ENCODE measurements at regions not wholly inside any gene's neighbourhood (a gene's known extent, or its start where the extent isn't known, plus 50 kb on each side); places are given as distances from the start of the nearest gene placed in this dataset.

- WGBS, 2 experiments (ENCODE audit: extremely low coverage in 2 of 2, insufficient read length in 1 of 2): 60% methylated on average over 1 of the region's 5 CpGs; no CpG with 5 or more reads in 1 of the 2 experiments
- BruUV-seq (replicated peaks): no TSS peak
- CTCF ChIA-PET: no interaction called here
Measured at GRCh38 chr9:129393064-129393463, 215.0 kb upstream of the IER5L start.

More at GRCh38 chr9:129393064-129393463, 215.0 kb upstream of the IER5L start:
- no peaks in the 10 kb centered on the region for H3K4me1 ChIP-seq (ENCODE audit: control insufficient read depth, insufficient read depth, low read length)
- no peak overlapping the region for H4K8ac ChIP-seq (ENCODE audit: low read depth in 2 of 2, low read length in 2 of 2)
- no peak overlapping the region for H3K56ac ChIP-seq (ENCODE audit: extremely low read depth, insufficient read depth, low read length)
- H2AK9ac ChIP-seq (replicated peaks; ENCODE audit: low read depth, low read length, poor library complexity): no peak overlapping the region
- no peaks in the 10 kb centered on the region for H4K20me1 ChIP-seq (ENCODE audit: insufficient read depth, low read length)
- ATAC-seq (ENCODE audit: low read depth) (no peak), DNase-seq (no peak)
- TF ChIP-seq, protein P1, sequence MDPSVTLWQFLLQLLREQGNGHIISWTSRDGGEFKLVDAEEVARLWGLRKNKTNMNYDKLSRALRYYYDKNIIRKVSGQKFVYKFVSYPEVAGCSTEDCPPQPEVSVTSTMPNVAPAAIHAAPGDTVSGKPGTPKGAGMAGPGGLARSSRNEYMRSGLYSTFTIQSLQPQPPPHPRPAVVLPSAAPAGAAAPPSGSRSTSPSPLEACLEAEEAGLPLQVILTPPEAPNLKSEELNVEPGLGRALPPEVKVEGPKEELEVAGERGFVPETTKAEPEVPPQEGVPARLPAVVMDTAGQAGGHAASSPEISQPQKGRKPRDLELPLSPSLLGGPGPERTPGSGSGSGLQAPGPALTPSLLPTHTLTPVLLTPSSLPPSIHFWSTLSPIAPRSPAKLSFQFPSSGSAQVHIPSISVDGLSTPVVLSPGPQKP (IDR thresholded peaks at IDR 0.05; ENCODE audit: borderline replicate concordance, low read depth, low read length): no peak
- TF ChIP-seq USF2 (IDR thresholded peaks at IDR 0.05; ENCODE audit: low read depth, low read length): no peak
- TF ChIP-seq RAD21 (IDR thresholded peaks at IDR 0.05; ENCODE audit: low read length): no peak
- TF ChIP-seq MAFK (IDR thresholded peaks at IDR 0.05; ENCODE audit: low read depth, low read length): no peak
- TF ChIP-seq, protein P2, sequence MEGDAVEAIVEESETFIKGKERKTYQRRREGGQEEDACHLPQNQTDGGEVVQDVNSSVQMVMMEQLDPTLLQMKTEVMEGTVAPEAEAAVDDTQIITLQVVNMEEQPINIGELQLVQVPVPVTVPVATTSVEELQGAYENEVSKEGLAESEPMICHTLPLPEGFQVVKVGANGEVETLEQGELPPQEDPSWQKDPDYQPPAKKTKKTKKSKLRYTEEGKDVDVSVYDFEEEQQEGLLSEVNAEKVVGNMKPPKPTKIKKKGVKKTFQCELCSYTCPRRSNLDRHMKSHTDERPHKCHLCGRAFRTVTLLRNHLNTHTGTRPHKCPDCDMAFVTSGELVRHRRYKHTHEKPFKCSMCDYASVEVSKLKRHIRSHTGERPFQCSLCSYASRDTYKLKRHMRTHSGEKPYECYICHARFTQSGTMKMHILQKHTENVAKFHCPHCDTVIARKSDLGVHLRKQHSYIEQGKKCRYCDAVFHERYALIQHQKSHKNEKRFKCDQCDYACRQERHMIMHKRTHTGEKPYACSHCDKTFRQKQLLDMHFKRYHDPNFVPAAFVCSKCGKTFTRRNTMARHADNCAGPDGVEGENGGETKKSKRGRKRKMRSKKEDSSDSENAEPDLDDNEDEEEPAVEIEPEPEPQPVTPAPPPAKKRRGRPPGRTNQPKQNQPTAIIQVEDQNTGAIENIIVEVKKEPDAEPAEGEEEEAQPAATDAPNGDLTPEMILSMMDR (conservative IDR thresholded peaks at IDR 0.05; ENCODE audit: low read depth, low read length): no peak
- no peak for TF ChIP-seq SMC3 (IDR thresholded peaks at IDR 0.05; ENCODE audit: low read depth, low read length)
- TF ChIP-seq RFX5 (IDR thresholded peaks at IDR 0.05; ENCODE audit: low read depth, low read length): no peak
- TF ChIP-seq CHD1 (IDR thresholded peaks at IDR 0.05; ENCODE audit: low read depth, low read length): no peak
- TF ChIP-seq MXI1 (IDR thresholded peaks at IDR 0.05; ENCODE audit: borderline replicate concordance, low read depth, low read length): no peak
- TF ChIP-seq CEBPB (IDR thresholded peaks at IDR 0.05; ENCODE audit: low read depth, low read length): no peak
- no peak for TF ChIP-seq MAZ (IDR thresholded peaks at IDR 0.05; ENCODE audit: borderline replicate concordance, low read depth, low read length)
- no peak for TF ChIP-seq NFE2L2 (IDR thresholded peaks at IDR 0.05; ENCODE audit: low read depth, low read length)
- no peak for TF ChIP-seq RCOR1 (IDR thresholded peaks at IDR 0.05; ENCODE audit: insufficient replicate concordance, low read length)
- no peak for TF ChIP-seq POLR2A (IDR thresholded peaks at IDR 0.05; ENCODE audit: low read depth, low read length)
- TF ChIP-seq FOS (IDR thresholded peaks at IDR 0.05; ENCODE audit: low read depth, low read length): no peak
- no peak for TF ChIP-seq BHLHE40 (IDR thresholded peaks at IDR 0.05; ENCODE audit: low read depth, low read length)
- H3K18ac ChIP-seq (ENCODE audit: low read depth, low read length): no peak overlapping the region
- H4K91ac ChIP-seq (ENCODE audit: insufficient read depth, low read depth, low read length): no peak overlapping the region
- H3K4me3 ChIP-seq (ENCODE audit: insufficient read depth, low read depth, low read length): no peak overlapping the region
- intact Hi-C loops (cut with micrococcal nuclease): no loop called here
- H3K9me3 ChIP-seq (ENCODE audit: control insufficient read depth, insufficient read depth, low read length): no peaks in the 10 kb centered on the region
- POLR2A ChIA-PET (ENCODE audit: unreplicated experiment): interaction anchor here (0.6 kb wide), 1 partner anchor 214 kb away, joined by 3 read pairs; no protein-coding TSS in a partner anchor
- H3K27me3 ChIP-seq (ENCODE audit: control insufficient read depth, insufficient read depth, low read length): peaks cover 8% of the 10 kb centered on the region
- no peaks in the 10 kb centered on the region for H3K36me3 ChIP-seq (ENCODE audit: control insufficient read depth, insufficient read depth, low read length)
- H4K5ac ChIP-seq (ENCODE audit: low read depth, low read length): no peak overlapping the region
- H3K4me2 ChIP-seq (ENCODE audit: low read depth, low read length): no peak overlapping the region
- no peak overlapping the region for H2BK20ac ChIP-seq (ENCODE audit: low read depth, low read length)
- H3K23ac ChIP-seq (ENCODE audit: low read depth, low read length): no peak overlapping the region
- H2BK120ac ChIP-seq (ENCODE audit: low read depth, low read length): no peak overlapping the region
- H3K4ac ChIP-seq (ENCODE audit: low read depth, low read length): no peak overlapping the region
- H2BK15ac ChIP-seq (ENCODE audit: low read depth, low read length): no peak overlapping the region
- no peak overlapping the region for H3K27ac ChIP-seq (ENCODE audit: insufficient read depth, low read length)
- H3K9me1 ChIP-seq (ENCODE audit: insufficient read depth, low read length): no peaks in the 10 kb centered on the region
- H3K14ac ChIP-seq (replicated peaks; ENCODE audit: low read depth, low read length): no peak overlapping the region
- H2AK5ac ChIP-seq (ENCODE audit: low read depth, low read length): no peak overlapping the region
- no peak overlapping the region for H2AFZ ChIP-seq (replicated peaks; ENCODE audit: low read length, poor library complexity)
- dilution Hi-C loops (cut with HindIII; ENCODE audit: low sequenced_read_pairs, unreplicated experiment): no loop called here
- in situ Hi-C loops (cut with MboI; ENCODE audit: low sequenced_read_pairs): no loop called here
- H3K9ac ChIP-seq (ENCODE audit: low read depth, low read length): no peak overlapping the region
- H2BK5ac ChIP-seq (ENCODE audit: low read depth, low read length, poor library complexity, severe bottlenecking): no peak overlapping the region
- H3K79me1 ChIP-seq (ENCODE audit: low read depth in 1 of 2, low read length in 2 of 2): no peaks in the 10 kb centered on the region
